NCI-H226 (cell line): ENCODE measurements at regions not wholly inside any gene's neighbourhood (a gene's known extent, or its start where the extent isn't known, plus 50 kb on each side); places are given as distances from the start of the nearest gene placed in this dataset.

ENCODE experiments used
- DNase-seq: peaks from one replicate; pipeline ENCODE4 v3.0.0-alpha.2; 2015

- no peak for DNase-seq
Observed at GRCh38 chr17:15177343-15177742, 87.8 kb downstream of the PMP22 start.

- no peak for DNase-seq
Observed at GRCh38 chr17:15175356-15175755, 89.8 kb downstream of the PMP22 start.

- DNase-seq = peak; percentile 49
Observed at GRCh38 chr17:15171167-15172047, 93.7 kb downstream of the PMP22 start.

- DNase-seq = no peak
Observed at GRCh38 chr17:15169676-15170075, 95.5 kb downstream of the PMP22 start.

- DNase-seq = no peak
Observed at GRCh38 chr17:15168379-15168778, 96.7 kb downstream of the PMP22 start.

- no peak for DNase-seq
Observed at GRCh38 chr17:15161395-15161794, 103.7 kb downstream of the PMP22 start.

- DNase-seq = no peak
Observed at GRCh38 chr17:15157051-15157450, 108.1 kb downstream of the PMP22 start.

GRCh38 chr17:15154618-15155017 lies 110.5 kb downstream of the PMP22 start:
- DNase-seq = peak; percentile 6

- DNase-seq = no peak
Observed at GRCh38 chr17:15145621-15146020, 119.5 kb downstream of the PMP22 start.

- DNase-seq = no peak
Observed at GRCh38 chr17:15143524-15143923, 121.6 kb downstream of the PMP22 start.

- DNase-seq = no peak
Observed at GRCh38 chr17:15134363-15134762, 130.8 kb downstream of the PMP22 start.

- no peak for DNase-seq
Observed at GRCh38 chr17:15133826-15134225, 131.3 kb downstream of the PMP22 start.

GRCh38 chr17:15133143-15133542 lies 132.0 kb downstream of the PMP22 start:
- no peak for DNase-seq

GRCh38 chr17:15130426-15130825 lies 134.7 kb downstream of the PMP22 start:
- no peak for DNase-seq

- no peak for DNase-seq
Observed at GRCh38 chr17:15129986-15130385, 135.1 kb downstream of the PMP22 start.

- DNase-seq = no peak
Observed at GRCh38 chr17:15124746-15125145, 140.4 kb downstream of the PMP22 start.

GRCh38 chr17:15124264-15124595 lies 140.9 kb downstream of the PMP22 start:
- no peak for DNase-seq

GRCh38 chr17:15123593-15124263 lies 141.4 kb downstream of the PMP22 start:
- peak; percentile 51 for DNase-seq

- no peak for DNase-seq
Observed at GRCh38 chr17:15122857-15123256, 142.3 kb downstream of the PMP22 start.

- no peak for DNase-seq
Observed at GRCh38 chr17:15121426-15121825, 143.7 kb downstream of the PMP22 start.

GRCh38 chr17:15119968-15120367 lies 145.2 kb downstream of the PMP22 start:
- no peak for DNase-seq

GRCh38 chr17:15117239-15117638 lies 147.9 kb downstream of the PMP22 start:
- DNase-seq = no peak

- DNase-seq = no peak
Observed at GRCh38 chr17:15112846-15113617, 152.1 kb downstream of the PMP22 start.

GRCh38 chr17:15109608-15110007 lies 155.5 kb downstream of the PMP22 start:
- DNase-seq = no peak
